Skin epidermis (tissue), 12 donors: ENCODE measurements at regions not wholly inside any gene's neighbourhood (a gene's known extent, or its start where the extent isn't known, plus 50 kb on each side); places are given as distances from the start of the nearest gene placed in this dataset.
"Not testable (repeated sequence)": the region's sequence is repeated elsewhere in the genome, so short reads cannot be mapped to it uniquely, and the experiment has no call there.

Experiments
- H3K27ac ChIP-seq, 21 experiments: fragments of 200-600 bp; sonication (generic) in 11 of 21; one replicate each; pipeline ENCODE4 v1.5.0; 2020; ENCODE audit warnings: mild to moderate bottlenecking in 3 of 21, inconsistent platforms in 2 of 21, moderate library complexity in 2 of 21
- H3K4me3 ChIP-seq, 7 experiments: fragments of 200-600 bp; sonication (generic) in 2 of 7; one replicate each; pipeline ENCODE4 v1.5.0; 2020; ENCODE audit warnings: inconsistent platforms in 2 of 7, mild to moderate bottlenecking in 2 of 7, moderate library complexity in 1 of 7

DNA sequence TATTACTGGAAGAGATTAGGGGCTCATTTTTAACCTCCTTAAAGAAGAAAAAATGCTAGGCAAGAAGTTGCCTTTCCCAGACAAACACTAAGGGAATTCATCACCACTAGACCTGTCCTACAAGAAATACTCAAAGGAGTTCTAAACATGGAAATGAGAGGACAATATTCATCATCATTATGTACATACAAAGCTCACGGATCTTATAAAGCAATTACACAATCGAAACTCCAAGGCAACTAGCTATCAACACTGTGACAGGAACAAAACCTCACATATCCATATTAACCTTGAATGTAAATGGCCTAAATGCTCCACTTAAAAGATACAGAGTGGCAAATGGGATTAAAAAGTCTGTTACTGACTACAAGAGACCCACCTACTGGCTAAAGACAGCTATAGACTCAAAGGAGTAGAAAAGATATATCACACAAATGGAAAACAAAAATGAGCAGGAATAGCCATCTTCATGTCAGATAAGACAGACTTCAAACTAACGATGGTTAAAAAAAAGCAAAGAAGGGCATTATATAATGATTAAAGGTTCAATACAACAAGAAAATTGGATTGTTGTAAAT, 246.6 kb downstream of the ADRA2A start:
- Histone ChIP-seq H3K4me3 (no peak overlapping the region), H3K27ac (no peak overlapping the region)

DNA sequence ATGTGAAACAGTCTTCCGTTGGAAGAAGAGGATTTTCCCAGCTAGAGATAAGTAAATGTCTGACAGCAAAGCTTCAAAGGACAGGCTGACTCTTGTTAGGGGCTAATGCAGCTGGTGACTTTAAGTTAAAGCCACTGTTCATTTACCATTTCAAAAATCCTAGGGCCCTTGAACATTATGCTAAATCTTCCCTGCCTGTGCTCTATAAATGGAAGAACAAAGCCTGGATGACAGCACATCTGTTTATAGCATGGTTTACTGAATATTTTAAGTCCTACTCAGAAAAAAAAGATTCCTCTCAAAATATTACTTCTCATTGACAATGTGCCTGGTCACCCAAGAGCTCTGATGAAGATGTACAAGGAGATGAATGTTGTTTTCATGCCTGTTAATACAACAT, 255.3 kb downstream of the ADRA2A start:
- H3K27ac ChIP-seq: not testable (repeated sequence)

DNA sequence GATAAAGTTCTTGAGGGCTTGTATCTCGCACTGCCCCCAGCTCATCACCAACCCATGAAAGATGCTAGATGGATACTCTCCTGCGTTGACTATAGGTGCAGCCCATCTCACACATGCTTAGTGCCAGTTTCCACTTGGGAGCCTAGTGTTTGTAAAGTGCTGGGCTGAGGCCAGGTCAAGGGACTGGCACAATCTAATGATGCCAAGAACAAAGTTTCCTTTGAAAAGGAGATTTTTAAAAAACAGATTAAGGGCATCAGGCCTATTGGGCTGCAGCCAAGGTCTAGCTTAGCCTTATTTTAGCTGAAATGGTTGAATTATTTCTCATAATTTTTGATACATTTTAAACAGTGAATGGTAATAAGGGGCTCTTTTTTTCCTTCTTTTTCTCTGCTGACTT, 259.0 kb downstream of the ADRA2A start:
- Histone ChIP-seq H3K27ac (no peak overlapping the region), H3K4me3 (no peak overlapping the region)

More for the DNA sequence above, 255.3 kb downstream of the ADRA2A start:
- not testable (repeated sequence) for H3K4me3 ChIP-seq

DNA sequence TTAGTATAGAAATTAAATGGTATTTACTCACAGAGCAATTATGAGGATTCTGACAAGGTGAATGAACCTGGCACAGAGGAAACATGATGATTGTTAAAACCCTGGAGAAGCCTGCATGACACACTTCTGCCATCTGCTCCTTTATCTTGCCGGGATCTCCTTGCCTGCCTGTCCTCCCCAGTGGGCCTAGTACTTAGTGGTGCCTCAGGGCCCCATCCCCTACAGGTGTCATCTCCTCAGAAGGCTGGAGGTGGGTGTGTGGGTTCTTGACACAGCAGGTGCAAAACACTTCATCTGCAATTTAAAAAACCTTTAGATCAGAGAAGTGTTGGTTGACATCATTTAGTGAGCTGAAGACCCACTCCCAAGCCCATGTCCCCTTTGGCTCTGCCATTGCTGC, 261.2 kb downstream of the ADRA2A start:
- H3K27ac ChIP-seq: no peak overlapping the region
- H3K4me3 ChIP-seq: no peak overlapping the region

DNA sequence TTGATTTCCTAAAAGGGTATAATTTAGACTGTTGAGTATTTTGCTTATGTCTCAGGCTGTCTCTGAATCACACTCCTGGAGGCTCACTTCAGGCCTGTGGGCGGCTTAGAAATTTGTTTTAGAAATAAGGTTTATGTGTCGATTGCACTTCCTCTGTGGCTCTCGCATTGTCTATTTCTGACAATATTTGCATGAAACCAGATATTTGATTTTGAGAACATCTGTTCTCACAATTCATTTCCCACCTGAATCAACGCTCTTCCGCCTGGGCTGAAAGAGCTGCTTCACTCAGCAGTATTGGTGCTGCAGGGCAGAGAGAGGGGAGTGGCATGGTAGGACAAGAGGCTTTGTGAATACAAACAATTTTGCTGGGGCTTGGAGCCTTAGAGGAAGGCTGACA, 262.0 kb downstream of the ADRA2A start:
- Histone ChIP-seq H3K4me3 (no peak overlapping the region), H3K27ac (no peak overlapping the region)

DNA sequence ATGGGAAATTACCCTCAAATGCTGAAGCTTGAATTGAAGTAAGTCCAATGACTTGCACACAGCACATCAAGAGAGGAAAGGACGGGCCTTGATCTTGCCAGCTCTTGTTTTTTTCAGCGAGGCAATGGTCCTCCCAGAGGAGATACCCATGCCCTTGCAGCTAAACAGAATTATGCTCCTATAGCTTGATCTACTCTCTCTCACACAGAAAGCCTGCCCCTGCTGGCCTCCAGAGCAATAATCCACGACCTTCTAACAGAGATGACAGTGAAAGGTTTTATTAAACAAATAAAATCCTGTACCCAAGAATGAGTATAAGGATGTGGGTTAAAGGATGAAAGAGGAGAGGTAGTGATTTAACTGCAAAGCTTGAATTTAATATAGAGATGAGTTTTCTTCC, 268.0 kb downstream of the ADRA2A start:
- no peak overlapping the region for H3K27ac ChIP-seq
- no peak overlapping the region for H3K4me3 ChIP-seq

DNA sequence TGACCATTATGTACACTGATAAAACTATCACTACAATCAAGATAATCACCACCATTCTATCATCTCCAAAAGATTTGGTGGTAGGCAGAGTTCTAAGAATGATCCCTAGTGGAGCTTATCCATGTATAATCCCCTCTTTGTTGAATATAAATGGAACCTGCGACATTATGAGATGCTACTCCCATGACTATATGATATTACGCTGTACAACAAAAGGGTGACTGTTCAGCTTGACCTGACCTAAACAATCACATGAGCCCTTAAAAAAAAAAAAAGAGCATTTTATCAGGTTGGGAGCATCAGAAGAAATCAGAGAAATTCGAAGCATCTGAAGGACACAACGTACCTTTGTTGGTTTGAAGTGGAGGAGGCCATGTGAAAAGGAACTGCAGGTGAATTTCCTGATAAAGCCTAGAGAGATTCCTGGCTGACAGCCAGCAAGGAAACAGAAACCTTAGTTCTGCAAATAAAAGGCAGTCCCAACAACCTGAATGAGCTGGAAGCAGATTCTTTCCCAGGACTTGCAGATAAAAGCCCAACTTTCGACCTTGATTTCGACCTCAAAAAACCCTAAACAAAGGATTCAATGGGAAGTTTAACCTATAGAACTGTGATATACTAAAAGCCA, 270.7 kb downstream of the ADRA2A start:
- H3K27ac ChIP-seq: no peak overlapping the region
- no peak overlapping the region for H3K4me3 ChIP-seq

DNA sequence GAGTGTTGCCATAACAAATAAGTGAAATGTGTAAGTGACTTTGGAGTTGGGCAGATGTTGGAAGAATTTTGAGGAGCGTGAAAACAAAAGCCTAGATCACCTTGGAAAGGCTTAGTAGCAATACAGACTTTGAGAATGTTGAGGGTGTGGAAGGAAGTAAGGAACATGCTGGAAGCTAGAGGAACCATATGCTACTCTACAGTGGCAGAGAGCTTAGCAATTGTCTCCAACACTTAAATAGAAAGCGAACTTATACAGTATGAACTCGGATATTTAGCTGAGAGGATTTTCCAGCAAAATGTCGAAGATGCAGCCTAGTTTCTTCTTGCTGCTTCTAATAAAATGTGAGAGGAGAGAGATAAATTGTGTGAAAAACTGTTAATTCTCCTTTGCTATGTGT, 271.2 kb downstream of the ADRA2A start:
- Histone ChIP-seq H3K27ac (no peak overlapping the region), H3K4me3 (no peak overlapping the region)

DNA sequence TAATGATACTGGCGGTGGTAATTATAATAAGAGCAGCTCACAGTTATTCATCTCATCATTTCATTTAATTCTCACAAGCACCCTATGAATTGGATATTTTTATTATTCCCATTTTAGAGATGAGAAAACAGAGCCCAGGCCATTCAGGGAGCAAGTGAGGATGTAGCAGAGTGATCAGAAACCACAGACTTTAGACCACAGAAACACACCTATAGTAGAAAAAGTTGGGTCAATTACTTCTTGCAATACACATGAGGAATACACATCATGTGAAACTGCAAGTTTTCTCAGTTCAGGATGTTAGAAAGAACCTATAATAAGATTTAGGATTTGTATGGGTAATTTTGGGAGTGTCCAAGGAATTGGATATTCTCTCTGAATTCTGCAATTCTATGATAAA, 278.0 kb downstream of the ADRA2A start:
- Histone ChIP-seq H3K4me3 (no peak overlapping the region), H3K27ac (no peak overlapping the region)

DNA sequence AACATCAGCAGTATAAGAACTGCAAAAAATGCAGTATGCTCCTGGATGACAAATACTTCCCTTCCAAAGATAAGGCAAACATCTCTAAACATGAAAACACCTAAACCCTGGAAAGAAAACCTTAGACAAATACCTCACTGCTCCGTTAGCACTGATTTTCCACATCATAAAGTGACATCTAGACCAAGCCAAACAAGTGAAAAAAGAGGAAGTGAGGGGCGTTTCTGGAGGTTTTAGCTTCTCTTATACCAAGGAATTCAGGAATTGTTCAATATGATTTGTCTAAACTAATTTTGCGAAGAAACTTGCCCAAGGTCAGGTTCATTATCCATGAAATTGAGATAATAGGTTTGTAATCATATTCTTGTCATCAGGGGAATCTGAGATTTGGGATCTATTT, 279.7 kb downstream of the ADRA2A start:
- Histone ChIP-seq H3K27ac (no peak overlapping the region), H3K4me3 (no peak overlapping the region)

DNA sequence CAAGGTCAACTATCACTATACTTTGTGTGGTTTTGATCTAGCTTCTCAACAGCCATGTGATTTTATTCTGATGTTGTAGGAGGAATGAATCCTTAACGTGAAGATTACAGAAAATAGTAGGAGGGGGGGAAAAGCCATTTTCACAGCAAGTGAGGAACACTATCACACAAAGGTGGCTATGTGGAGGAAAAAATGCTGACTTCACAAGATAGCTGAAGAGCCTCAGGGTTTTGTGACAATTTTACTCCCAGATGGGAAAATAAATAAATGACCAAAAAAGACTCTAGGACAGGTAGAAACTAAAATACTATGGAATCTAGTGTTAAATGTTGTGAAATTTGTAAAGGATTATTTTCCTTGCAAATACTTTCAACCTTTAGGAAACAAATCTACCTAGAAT, 281.0 kb downstream of the ADRA2A start:
- no peak overlapping the region for H3K4me3 ChIP-seq

DNA sequence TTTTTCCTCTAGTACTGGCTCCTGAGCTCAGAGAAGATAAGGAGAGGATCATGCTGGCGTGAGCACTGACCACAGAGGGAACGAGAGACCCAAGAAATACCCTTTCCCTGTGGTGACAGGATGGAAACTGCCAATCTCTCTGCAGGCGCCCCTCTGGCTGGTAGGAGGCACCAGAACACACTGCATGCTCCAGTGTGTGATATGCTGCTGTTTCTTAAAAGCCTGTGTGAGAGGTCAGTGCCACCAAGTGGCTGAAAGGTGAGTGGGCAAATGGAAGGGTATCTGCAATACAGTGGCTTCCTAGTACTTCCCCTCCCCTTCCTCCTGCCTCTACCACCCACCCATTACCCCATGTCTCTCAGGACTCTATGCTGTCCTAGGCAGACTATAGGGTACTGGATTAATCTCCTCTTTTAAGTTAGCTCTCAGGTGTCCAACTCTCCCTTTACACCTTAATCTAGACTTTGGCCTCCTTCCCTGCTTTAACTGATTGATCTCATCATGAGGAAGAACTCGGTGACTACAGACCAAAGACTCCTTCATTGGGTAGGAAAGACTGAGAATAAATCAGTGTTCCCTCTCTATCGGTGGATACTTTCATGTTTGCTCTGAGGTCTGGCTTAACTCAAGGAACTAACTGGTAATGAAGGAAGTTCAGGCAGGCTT, 283.6 kb downstream of the ADRA2A start:
- Histone ChIP-seq H3K27ac (no peak overlapping the region), H3K4me3 (no peak overlapping the region)

More for the DNA sequence above, 281.0 kb downstream of the ADRA2A start:
- H3K27ac ChIP-seq: no peak overlapping the region

DNA sequence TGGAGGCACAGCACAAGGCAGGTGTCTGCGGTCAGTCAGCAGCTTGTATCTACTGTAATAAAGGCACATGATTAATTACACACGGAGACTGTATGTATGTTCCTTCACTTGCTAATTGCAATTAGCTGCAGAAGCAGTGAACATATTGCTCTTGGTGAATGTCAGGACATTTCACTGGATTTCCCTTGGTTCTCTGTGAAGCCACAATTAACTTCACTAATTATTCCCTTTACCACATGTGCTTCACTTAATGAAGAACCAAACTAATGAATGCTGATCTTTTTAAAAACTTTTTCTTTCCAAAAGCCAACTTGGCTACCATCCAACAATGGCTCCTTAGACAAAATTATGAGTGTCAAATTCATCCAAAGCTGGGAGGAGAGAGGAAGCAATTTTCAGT, 290.7 kb downstream of the ADRA2A start:
- H3K4me3 ChIP-seq: no peak overlapping the region
- H3K27ac ChIP-seq: no peak overlapping the region

DNA sequence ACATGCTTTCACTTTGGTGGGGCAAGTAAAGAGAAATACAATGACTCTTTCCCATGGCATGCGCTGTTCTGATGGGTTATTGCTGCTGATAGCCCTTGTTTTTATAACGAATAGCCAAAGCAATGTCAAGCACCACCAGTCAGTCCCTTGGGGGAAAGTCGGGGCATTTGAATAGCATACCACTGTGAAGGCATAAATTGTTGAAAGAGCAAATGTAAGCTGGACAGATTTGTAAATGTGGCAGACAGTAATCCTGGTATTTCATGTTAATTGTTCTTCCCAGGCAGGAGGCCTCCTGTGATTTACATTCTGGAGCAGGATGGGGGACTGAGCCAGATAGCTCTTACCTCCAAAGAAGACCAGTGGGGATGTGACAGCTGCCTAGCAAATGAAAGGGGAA, 293.3 kb downstream of the ADRA2A start:
- no peak overlapping the region for H3K27ac ChIP-seq
- no peak overlapping the region for H3K4me3 ChIP-seq

DNA sequence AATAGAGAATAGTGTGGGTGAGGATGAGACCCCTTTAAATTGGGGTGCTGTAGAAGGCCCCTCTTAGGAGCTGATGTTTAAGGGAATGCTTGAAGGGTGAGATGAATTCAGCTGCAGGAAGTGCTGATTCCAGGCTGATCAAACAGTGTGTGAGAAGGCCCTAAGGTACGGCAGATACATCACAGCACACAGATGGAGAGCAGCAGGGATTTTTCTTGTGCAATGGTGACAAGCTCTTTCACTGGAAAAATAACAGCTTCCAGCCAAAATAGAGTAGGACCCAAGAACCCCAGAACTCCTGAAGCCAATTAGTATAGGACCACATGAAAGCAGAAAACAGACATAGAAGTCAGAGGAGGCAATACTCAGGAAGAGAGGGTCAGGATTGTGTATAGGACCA, 296.9 kb downstream of the ADRA2A start:
- Histone ChIP-seq H3K27ac (no peak overlapping the region), H3K4me3 (no peak overlapping the region)

DNA sequence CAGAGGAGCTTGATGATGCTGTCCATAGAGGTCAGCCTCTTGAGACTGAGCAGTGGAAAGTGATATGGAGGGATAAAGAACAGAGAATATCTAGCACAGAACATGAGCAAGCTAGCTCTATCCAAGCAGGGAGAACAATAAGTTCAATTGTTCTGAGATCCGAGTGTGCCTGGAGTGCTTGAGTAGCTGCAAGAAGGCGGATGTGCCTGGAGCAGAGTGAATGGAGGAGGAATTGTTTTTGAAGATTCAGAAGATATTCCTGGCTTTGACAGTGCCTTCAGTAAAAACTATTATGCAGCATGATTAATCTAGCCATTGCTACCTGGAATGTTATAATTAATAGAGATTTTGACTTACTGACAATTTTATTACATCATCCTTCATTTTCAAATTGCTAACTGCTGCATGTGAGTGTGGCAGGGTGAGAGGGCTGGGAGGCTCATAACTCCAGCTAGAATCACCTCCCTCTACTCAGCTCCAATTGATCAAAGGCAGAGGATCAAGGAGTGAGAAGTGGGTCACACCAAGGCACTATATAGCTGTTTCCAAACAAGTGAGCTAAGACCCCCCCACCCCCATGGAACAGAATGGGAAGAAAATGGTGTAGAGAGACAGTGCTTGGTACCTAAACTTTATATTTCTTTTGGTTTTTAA, 302.8 kb downstream of the ADRA2A start:
- Histone ChIP-seq H3K4me3 (no peak overlapping the region), H3K27ac (no peak overlapping the region)

DNA sequence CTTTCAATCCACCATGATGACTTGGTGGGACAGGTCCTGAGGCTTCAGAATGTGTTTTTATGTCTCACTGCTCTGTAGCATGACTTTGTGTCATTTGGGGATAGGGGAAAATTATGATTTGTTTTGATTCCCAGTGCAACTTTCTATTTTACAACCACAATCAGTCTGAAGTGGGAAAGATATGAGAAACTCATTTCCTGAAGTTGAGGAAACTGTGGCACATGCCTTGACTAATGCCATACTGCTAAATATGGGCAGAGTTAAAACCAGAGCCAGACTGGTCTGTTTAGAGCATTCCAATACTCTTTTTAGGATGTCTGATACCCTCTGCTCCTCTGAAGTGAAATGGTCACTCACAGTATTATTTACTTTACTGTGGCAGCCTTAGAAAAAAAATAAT, 307.7 kb downstream of the ADRA2A start:
- Histone ChIP-seq H3K27ac (no peak overlapping the region), H3K4me3 (no peak overlapping the region)

DNA sequence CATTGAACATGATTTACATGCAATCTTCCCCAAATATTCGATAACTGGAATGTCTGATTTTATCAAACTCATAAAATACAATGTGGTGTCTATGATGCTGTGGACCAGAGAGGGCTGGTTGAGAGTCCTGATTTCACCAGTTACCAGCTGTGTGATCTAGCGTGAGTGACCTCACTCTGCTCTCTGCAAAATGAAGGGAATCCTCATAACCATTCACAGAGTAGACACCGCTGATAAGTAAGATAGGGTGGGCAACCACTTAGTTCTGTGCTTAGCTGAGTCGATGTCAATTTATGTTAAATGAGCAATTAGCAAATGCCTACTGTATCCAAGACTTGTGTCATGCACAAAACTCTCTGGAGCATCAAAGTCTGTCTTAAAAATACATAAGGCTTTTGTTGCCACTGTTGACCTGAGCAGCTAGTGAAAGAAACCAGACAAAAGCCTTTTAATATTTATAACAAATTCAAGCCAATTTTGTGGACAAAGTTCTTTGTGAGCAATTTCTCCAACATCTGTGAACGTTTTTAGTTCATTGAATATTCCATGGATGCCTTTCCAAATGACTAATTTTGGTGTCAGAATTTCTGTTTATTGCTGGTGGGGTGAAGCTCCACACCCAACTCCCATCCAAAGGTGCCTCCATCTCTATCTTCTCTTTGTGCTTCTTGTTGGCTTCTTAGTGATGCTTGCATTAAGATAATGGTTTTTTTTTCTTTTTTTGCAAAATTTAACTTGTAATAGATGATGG, 314.2 kb downstream of the ADRA2A start:
- Histone ChIP-seq H3K27ac (peak overlapping the region in 1 of 21 experiments; percentile 55), H3K4me3 (no peak overlapping the region)

DNA sequence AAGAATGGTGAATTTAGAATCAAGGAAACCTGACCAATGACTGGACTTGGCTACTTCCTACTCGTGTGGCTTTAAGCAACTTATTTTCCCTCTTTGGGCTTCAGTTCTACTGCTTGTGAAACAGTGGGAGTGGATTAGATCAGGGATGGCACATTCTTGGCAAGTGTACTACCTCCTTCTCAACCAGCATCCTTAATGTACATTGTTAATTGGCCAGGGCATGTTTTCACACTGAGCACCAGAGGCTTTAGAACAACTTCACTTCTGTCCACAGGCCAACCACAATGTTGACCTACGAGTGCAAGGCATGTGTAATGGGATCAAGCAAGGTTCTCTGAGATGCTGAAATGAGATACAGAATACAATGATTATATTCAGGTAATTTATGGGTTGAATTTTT, 315.3 kb downstream of the ADRA2A start:
- peak overlapping the region in 2 of 21 experiments; percentile 48 to 55 for H3K27ac ChIP-seq
- no peak overlapping the region for H3K4me3 ChIP-seq

DNA sequence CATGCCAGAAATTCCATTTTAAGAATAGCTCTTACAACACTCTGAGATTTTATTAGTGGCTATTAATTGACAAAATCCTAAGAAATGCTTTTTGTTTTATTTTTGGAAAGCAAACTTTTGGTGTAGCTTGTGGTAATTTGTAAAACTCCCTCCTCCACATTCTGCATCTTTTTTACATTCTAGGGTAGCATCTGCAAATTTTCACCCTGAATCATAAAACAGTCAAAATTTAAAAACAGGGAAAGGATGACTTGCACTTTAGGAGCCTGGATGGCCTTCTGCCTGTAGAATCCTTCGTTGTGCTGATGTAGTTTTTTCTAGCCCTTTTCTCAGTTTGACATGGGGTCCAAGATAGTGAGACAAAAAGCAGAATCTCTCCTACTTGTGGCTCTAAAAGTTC, 316.1 kb downstream of the ADRA2A start:
- Histone ChIP-seq H3K27ac (peak overlapping the region in 9 of 21 experiments; percentile 18 to 70 (median 34)), H3K4me3 (no peak overlapping the region)
